ENCODE measurements at regions not wholly inside any gene's neighbourhood (a gene's known extent, or its start where the extent isn't known, plus 50 kb on each side); places are given as distances from the start of the nearest gene placed in this dataset.

DNA sequence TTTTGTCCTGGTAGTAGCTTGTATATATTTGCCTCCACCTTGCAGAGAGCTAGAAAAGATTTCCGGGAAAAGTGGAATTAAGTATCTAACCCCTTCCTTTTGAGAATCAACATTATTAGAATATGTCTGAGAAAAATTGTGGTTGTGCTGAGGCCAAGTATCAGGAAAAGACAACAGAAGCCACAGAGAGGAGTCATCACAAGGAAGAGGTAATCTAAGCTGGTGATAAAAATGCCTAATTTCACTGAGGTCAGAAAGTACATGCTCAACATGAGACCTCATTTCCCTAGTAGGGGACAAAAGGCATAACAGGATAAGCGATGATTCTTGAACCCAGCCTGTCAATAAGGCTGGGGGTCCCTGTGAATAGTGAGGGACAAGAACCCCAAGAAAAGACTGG, 97.0 kb upstream of the PDE1C start:
- no peak for ATAC-seq
- TF ChIP-seq, protein P1, sequence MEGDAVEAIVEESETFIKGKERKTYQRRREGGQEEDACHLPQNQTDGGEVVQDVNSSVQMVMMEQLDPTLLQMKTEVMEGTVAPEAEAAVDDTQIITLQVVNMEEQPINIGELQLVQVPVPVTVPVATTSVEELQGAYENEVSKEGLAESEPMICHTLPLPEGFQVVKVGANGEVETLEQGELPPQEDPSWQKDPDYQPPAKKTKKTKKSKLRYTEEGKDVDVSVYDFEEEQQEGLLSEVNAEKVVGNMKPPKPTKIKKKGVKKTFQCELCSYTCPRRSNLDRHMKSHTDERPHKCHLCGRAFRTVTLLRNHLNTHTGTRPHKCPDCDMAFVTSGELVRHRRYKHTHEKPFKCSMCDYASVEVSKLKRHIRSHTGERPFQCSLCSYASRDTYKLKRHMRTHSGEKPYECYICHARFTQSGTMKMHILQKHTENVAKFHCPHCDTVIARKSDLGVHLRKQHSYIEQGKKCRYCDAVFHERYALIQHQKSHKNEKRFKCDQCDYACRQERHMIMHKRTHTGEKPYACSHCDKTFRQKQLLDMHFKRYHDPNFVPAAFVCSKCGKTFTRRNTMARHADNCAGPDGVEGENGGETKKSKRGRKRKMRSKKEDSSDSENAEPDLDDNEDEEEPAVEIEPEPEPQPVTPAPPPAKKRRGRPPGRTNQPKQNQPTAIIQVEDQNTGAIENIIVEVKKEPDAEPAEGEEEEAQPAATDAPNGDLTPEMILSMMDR (IDR thresholded peaks at IDR 0.05) = no peak
- H3K9me3 ChIP-seq = no peaks in the 10 kb centered on the region
- no peak overlapping the region for H3K4me3 ChIP-seq
- no peaks in the 10 kb centered on the region for H3K36me3 ChIP-seq
- H3K27me3 ChIP-seq (ENCODE audit: low read depth) = no peaks in the 10 kb centered on the region
- intact Hi-C loops (cut with DNase I) = no loop called here
- no peak overlapping the region for H3K27ac ChIP-seq
- no peaks in the 10 kb centered on the region for H3K4me1 ChIP-seq
- no peak for DNase-seq

DNA sequence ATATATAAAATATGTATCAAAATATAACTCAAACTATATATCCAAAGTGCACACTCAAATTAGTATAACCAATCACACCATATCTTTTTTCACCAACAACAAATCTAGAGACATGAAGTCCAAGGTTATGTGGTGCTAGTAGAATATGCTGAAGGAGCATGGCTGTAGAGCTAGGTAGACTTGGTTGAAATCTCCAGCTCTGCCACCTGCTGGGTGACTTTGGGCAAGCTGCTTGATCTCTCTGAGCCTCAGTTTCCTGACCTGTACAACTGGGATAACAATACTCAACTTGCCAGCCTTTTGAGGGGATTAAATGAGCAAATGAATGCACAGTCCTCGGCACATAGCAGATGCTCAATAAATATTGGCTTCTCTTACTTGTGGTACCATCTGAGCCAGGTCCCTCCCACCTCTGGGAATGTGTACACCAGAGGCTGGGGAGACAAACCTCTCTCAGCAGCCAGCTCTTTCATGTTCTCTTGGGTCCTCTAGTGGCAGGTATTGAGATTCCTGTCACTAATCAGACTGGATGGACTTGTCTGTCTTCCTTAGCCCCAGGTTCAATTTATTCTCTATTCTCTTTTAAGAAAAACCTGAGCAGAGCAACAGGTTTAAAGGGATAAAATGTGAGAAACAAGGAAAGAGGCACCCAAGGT, 94.3 kb upstream of the PDE1C start:
- Histone ChIP-seq H3K36me3 (no peaks in the 10 kb centered on the region), H3K27ac (no peak overlapping the region), H3K27me3 (ENCODE audit: low read depth) (no peaks in the 10 kb centered on the region), H3K9me3 (no peaks in the 10 kb centered on the region), H3K4me3 (no peak overlapping the region), H3K4me1 (no peaks in the 10 kb centered on the region)
- TF ChIP-seq, protein P1 (IDR thresholded peaks at IDR 0.05) = peak; percentile 47
- DNase-seq (no peak), ATAC-seq (peak; percentile 59 to 60)
- intact Hi-C loops (cut with DNase I) = no loop called here

DNA sequence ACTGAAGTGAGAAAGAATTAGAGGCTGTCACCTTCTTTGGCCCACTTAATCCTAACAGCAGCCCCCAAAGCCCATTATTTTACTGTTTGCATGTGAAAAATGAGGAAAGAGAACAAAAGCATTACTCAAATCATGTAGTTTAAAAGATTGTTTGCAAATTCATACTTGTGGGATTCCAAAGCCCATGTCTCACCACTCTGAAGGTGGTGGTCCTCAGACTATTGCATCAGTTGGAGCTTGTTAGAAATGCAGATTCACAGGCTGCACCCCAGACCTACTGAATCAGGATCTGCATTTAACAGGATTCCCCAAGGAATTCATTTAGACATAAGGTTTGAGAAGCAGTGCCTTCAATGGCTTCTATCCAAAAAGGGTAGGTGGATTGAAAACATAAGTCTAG, 93.7 kb upstream of the PDE1C start:
- no peaks in the 10 kb centered on the region for H3K9me3 ChIP-seq
- H3K36me3 ChIP-seq = no peaks in the 10 kb centered on the region
- TF ChIP-seq, protein P1 (IDR thresholded peaks at IDR 0.05) = no peak
- no peak for DNase-seq
- intact Hi-C loops (cut with DNase I) = no loop called here
- H3K4me1 ChIP-seq = no peaks in the 10 kb centered on the region
- H3K27me3 ChIP-seq (ENCODE audit: low read depth) = no peaks in the 10 kb centered on the region
- no peak overlapping the region for H3K27ac ChIP-seq
- ATAC-seq = no peak
- no peak overlapping the region for H3K4me3 ChIP-seq

DNA sequence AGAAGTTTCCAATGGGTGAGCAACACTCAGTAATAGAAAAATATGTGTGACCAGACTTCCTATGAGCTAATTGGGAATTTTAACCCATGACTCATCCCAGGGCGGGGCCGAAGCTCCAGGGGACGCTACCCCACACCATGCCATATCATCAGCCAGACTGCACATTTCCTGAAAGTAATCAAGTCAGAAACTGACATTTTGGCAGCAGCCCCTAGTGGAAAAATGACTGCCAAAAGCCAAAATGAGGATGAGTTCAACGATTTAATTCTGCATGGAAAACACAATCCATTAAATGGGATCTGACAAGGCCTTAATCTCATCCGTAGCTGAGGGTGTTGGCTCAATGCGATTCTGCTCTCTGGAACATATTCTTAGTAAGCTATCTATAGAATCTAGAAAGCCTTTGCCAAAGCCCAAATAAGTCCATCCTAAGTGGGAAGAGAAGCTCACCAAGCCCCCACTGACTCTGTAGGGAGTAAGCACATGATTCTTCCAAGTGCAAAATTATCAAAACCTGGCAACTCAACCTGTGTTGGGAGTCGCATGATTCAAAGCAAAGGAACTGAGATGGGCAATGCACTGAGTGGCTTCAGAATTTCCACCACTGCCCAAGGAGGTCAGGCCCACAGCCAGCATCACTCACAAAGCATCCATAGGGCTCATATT, 93.1 kb upstream of the PDE1C start:
- no peak overlapping the region for H3K27ac ChIP-seq
- H3K4me1 ChIP-seq = no peaks in the 10 kb centered on the region
- TF ChIP-seq, protein P1 (IDR thresholded peaks at IDR 0.05) = no peak
- intact Hi-C loops (cut with DNase I) = no loop called here
- no peak overlapping the region for H3K4me3 ChIP-seq
- no peaks in the 10 kb centered on the region for H3K36me3 ChIP-seq
- ATAC-seq = peak; percentile 53 to 59
- DNase-seq = no peak
- no peaks in the 10 kb centered on the region for H3K27me3 ChIP-seq (ENCODE audit: low read depth)
- no peaks in the 10 kb centered on the region for H3K9me3 ChIP-seq

DNA sequence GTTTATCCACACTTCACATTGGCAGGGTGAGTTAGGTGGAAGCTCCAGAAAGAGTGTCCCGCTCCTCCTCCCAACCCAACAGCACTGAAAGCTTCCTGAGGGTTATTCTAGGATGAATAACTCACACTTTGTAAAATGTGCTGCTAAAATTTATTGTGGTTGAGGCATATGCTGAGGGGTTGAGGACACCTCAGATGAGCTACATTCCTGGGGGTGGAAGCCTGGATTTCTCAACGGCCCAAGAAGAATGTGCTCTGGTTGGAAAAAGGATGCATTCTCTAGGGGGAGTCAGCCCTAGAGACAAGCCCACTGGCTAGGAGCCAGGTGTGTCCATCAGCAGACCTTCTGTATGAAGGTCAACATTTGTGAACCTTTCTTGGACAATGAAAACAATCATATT, 91.5 kb upstream of the PDE1C start:
- Histone ChIP-seq H3K27me3 (ENCODE audit: low read depth) (no peaks in the 10 kb centered on the region), H3K4me1 (no peaks in the 10 kb centered on the region), H3K9me3 (no peaks in the 10 kb centered on the region), H3K36me3 (no peaks in the 10 kb centered on the region), H3K4me3 (no peak overlapping the region), H3K27ac (no peak overlapping the region)
- DNase-seq (no peak), ATAC-seq (no peak)
- TF ChIP-seq, protein P1 (IDR thresholded peaks at IDR 0.05) = no peak
- intact Hi-C loops (cut with DNase I) = no loop called here
